DMS79 treated with DMSO at 0.1 percent for 48 hours (cell line): ENCODE measurements at regions not wholly inside any gene's neighbourhood (a gene's known extent, or its start where the extent isn't known, plus 50 kb on each side); places are given as distances from the start of the nearest gene placed in this dataset.
"Not testable (repeated sequence)": the region's sequence is repeated elsewhere in the genome, so short reads cannot be mapped to it uniquely, and the experiment has no call there.

Source experiments
- DNase-seq: peaks from one replicate; lab custom pipeline; 2025; lab: John Stamatoyannopoulos, UW

DNA sequence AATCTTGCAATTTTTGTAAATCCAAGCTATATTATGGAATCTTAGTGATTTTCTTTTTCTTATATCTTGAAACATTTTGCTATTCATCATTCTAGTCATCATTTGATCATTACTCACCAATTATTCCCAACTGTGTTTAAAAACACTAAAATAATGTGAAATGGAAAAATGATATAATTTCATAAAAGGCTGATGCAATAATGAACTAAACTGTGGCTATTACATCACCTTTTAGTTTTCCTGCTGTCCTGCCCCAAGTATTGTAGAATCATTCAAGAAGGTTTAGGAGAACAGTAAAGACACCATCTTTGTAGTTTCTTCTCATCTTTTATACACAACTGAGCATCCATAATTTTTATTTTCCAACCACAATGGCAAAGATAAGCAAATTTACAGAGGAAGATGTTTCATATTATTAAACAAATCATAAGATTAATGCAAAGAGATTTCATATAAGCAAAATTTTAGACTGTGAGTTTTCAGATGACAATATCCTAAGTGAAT lies 431.0 kb upstream of the SLC30A5 start:
- DNase-seq: no peak

DNA sequence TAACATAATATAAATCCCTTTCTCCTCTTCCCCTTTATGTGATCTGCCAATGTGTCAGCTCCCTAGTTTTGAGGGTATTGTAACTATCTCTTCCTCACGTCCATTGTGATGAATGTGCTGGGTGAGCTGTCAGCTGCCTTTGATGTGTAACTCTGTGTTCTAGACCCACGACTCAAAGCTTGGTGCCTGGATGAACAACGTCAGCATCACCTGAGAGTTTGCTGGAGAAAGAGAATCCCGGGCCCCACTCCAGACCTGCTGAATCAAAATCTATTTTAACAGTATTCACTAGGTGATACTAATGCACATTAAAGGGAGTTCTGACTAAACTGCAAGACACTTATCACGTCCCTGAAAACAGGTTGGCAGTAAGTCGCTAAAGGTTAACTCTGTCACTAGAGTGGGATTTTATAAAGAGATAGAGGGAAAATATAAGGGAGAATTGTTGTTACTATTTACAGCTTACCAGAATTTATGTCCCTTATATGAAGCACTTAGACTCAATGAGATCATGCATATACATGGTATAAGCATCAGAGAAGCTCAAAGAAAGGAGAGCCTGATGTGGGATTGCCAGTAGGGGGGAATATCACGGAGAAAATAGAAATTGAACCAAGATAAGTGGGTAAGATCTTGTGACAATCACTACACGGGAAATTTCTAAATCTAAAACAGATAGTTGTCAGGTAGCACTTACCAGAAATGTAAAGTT lies 423.8 kb upstream of the SLC30A5 start:
- no peak for DNase-seq

DNA sequence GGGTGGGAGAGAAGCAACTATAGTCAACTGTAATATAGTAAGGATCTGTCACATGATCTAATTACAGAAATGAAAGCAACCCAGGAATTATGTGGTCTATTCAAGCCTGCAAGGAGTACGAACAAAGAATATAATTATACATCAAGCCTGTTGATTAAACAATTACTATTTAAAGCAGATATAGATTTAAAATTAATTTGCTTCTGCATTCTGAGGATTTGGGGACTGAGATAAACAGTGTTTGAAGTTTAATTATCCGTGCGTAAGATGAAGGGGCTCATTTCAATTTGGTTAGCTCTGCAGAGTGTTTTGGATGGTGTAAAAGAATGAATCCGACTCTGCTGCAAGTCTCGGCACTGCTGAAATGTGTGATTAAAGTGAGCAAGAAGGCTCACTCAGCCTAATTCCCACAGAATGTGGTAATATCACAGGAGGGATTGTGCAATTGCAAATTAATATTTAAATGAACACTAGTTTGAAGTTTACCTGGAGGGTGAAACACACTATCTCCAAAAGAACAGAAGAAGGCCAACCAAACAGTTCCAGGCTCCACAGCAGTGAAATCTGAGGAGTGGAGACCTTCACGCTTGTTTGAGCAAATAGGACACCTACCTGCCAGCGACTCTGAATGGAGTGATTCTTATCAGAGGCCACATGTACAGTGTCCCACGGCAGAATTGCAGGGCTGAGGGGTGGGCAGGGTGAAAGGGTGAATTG lies 420.6 kb upstream of the SLC30A5 start:
- peak; percentile 52 for DNase-seq

DNA sequence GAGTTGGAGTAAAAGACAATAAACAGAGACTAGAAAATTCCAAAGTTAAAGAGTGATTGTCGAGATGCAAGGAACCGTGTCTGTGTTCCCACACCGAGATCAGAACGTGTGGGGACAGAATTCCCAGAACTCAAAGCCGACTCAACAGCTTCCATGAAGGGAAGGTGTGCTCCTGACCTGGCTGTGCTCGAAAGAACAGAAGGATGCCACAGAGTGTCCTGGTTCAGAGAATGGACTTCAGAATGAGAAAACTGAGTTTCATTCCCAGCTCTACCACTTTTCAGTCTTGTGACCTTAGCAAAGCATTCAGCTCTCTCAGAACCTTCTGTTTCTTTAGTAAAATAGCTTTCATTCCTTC lies 420.0 kb upstream of the SLC30A5 start:
- no peak for DNase-seq

DNA sequence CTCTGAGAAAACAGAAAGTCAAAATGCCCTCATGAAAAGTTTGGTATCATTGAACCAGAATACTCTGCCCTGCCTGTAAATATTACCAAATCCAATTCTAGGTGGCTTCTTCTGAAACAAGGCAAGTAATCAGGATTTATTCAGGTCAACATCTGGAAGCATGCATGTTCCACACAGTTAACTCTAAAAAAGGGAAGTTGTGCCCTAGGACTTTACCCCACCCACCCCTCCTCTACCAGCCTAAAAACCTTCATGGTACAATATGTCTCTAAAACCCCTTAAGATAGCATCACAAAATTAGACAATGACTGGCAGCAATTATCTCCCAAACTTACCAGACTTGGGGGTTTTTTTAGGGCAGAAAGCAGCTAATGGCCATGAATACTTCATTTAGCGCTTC lies 414.8 kb upstream of the SLC30A5 start:
- no peak for DNase-seq

DNA sequence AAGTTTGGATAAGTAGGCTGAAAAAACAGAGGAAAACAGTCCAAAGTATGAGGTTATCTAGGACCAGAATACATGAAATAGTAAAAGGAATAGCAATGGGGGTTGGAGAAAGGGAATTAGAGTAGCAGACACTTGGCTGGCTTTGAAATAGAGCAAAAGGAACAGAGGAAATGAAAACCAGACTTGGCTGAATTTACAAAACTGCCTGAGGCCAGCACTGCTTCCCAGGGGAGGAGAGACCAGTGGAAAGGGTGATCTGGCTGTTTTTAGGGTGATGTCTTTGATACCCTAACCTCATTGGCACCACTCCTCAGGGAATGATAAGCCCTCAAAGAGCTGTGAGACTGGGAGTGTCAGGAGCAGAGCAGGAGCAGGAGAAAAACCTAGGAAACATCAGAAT lies 413.4 kb upstream of the SLC30A5 start:
- DNase-seq: no peak

DNA sequence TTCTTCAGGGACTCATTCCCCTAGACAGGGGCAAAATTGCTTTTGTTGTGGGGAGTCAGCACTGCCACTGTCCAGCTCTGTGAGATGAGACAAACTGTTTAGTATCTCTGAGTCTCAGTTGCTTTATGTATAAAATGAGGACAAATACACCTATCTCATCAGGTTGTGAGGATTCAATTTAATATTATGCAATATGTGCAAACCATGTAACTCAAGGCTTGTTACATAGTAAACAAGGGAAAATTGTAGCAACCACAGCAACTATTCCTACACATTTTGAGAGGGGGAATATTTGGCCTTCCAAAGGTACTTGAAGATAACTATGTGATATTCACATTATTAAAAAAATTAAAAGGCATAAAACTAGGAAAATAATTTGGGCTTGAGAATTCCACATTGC lies 411.9 kb upstream of the SLC30A5 start:
- no peak for DNase-seq

DNA sequence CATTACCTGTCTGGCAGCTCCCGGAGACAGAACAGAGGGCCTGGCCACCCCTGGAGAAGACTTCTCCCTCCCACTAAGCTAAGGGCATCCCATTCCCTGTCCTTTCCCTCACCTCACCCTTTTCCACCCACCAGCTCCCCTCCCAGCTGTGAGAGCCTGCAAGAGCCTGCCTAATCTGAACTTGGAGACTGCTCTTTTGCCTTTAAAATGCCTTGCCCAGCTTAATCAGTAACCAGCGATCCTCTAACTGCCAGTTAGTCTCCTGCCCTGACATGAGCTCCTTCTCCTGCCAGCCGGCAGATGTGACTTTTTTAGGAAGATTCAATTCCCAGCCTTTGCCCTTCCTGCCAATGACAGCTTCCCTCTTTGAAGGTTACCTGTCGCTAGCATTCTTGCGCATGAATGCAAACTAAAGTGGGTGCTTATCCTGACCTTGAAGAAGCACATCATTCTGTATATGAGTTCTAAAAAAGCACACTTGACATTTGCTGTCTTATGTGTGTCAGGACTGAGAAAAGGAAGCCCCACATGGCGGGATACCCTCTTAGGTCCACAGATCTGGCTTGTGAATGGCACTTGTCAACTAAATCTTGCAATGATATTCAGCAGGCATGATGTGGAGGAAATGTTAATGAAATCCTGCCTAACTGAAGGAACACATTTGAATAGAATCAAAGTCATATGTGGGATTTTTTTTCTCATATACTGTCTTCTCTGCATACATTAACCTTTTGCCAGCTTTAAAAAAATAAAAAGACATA lies 411.2 kb upstream of the SLC30A5 start:
- DNase-seq: peak; percentile 62

DNA sequence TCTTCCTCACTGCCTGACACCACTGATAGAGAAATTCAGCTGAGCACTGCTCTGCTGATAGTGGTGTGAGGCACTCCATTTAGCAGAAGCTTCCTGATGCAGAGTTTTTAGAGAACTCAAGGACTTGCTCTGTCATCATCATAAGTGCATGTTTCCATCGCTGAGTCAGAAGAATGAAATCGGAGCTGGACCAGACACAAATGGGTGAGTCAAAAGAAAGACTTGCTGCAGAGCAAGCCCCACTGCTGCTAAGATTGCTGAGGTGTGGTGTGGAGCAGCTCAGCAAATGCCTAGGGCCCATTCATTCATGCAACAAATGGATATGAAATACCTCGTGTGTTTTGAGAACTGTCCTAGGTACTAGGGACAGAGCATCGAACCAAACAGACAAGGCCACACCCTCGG lies 410.2 kb upstream of the SLC30A5 start:
- no peak for DNase-seq

DNA sequence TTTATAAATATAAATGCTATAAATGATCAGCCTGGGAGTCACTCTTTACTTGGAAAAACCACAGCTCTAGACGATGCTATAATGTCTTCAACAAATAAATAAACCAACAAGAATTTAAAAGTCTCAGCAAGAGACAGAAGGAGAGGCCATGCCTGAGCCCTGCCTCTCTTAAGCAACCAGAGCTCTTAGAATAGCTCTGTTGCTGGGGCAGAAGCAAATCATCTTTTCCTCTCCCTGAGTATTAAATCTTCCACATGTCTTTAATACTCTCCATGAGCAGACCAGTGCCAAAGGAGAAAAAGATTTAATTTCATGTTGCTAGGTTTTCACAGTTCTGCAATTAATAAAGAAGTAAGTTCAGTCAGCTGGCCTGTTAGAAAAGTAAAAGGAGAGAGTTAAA lies 408.0 kb upstream of the SLC30A5 start:
- DNase-seq: no peak

DNA sequence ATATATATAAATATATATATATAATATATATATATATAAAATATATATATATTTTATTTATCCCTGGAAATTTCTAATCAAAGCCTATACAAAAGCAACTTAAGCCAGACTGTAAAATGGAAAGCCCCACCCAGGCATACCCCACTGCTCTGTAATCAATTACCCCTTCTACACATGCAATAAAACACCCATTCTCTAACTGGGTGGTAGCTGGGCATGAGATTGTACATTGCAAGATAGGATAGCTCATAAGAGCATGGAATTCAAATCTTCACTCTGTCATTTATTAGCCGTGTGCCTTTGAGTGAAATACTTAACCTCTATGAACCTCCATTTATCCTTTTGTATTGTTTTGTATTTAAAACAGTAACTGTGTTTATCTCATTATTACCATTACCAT lies 405.3 kb upstream of the SLC30A5 start:
- DNase-seq: no peak

DNA sequence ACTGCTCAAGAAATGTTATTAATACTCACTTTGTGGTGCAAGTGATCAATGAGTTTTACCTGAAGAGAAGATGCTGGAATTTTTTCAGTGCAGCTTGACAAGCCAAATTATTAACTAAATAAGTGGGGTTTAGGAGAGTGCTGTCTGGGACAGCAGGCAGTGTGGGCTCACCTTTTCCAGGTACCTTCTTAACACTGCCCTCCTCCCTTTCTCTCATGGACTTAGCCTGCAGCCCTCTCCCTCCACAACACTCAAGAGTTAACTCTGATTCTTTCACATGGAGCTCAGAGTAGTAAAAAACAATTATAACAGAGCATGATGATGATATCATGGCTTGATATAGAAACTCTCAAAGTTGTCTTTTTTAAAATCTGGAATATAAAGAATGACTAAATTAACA lies 404.8 kb upstream of the SLC30A5 start:
- no peak for DNase-seq

DNA sequence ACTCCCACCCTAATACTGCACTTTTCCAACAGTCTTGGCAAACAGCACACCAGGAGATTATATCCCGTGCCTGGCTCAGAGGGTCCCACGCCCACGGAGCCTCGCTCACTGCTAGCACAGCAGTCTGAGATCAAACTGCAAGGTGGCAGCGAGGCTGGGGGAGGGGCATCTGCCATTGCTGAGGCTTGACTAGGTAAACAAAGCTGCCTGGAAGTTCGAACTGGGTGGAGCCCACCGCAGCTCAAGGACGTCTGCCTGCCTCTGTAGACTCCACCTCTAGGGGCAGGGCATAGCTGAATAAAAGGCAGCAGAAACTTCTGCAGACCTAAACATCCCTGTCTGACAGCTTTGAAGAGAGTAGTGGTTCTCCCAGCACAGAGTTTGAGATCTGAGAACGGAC lies 401.9 kb upstream of the SLC30A5 start:
- DNase-seq: not testable (repeated sequence)

DNA sequence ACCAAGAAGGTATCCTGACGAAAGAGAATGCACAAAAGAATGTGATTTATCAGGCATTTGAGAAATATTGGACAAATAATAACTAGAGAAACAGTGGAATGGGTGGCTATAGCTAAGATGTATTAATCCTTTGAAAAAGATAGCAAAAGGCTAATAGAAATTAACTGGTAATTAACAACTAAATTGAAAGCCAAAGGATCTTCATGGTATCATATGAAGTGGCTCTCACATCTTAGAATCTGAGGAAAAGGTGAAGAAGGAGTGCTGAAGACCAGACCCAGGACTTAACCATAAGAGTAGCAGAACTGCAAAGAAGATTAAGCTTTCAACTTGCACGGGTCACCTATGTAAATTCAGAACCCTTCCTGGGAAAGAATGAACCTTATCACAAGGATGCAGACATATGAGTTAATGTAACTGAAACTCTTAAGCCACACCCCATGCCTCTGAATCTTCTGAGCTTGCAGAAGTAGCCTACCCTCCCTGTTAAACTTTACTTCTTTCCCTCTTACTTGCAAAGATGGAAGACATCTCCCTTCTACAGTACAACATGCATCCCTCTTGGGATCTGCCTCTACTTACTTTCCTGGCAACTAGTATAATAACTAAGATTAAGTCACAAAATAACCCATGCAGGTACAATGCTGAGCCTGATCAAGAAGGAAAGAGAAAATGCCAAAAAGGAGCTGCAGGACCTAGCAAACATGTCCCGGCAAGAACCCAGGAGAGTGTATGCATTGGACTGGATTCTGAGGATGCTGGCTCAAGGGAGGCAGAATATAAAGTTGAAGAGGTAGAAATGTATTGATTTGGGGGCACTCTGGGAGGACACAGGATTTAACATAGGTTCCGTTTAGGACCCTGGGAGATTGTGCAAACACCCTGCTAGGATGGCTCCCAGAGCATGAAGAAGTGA lies 395.5 kb upstream of the SLC30A5 start:
- DNase-seq: no peak

DNA sequence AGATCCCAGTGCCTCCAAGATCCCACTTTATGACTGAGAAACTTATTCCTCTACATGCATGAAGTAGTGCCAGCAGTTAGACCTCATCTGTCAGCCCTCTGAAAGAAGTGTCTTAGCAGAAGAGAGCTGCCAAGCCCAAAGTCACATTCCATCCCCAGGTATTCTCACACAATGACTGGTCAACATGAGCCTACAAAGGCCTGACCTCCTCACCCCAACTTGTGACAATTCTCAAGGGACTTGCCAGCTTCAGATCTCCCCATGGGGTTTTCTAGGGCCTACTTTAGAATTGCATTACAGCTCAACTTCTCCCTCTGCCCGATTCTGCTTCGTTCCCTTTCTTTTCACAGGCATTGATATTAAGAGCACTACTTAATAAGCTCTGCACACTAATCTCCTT lies 393.8 kb upstream of the SLC30A5 start:
- DNase-seq: no peak

DNA sequence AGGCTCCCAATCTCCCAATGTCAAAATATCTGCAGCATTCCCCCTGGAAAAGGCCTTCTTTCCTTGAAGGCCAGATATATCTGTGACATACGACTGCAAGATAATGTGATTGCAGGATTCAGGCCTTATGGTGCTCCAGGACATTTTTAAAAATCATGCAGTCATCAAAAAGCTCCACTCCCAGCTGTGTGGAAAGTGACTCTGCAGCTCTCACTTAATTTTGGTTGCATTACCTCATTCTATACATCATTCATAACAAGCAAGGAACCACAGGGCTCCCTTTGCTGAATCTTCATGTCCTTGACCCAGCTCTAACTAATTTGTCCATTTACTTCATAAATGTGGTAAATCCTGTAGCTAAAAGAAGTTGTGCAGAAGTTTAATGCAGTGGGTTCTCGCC lies 386.2 kb upstream of the SLC30A5 start:
- no peak for DNase-seq

DNA sequence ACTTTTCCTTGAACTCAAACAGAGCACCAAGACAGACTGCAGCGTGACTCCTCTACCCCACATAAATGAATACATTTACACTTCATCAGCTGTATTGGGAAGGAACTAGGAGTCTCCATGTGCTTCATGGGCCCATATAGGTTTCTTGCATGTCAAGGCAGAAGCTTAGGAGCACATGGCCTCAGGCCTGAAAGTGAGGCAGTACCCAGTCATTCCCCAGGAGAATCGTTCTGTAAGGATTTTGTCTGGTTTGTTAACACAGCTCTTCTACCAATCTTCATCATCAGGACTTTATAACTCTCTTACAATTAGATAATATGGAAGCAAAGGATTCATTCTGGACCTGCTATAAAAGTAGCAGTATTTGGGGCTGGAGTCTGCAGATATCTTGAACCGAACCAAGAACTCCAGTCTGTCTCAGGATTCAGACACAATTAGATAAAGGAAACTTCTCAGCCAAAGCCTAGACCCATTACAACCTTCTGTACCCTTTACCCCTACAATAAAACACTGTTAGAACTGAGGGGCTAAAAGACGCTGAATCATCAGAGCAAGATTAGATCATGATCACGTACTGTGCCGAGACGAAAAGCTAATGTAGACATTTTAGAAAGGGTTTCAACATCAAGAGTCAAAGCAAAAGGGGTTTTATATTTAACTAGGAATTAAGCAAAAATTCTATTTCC lies 385.5 kb upstream of the SLC30A5 start:
- DNase-seq: no peak

DNA sequence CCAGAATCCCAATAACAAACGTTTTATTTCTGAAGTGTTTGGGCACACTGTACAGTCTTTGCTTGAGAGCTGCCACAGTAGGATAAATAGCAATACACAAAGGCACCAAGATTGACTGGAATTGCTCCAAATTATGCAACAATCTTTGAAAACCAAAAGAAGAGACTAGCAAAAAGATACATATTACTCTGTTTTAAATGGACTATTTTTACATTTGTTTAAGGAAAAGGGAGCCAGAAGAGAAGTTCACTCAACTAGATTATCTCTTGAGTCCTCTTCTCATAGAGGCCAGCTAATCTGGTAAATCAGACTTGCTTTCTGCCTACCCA lies 385.0 kb upstream of the SLC30A5 start:
- no peak for DNase-seq

DNA sequence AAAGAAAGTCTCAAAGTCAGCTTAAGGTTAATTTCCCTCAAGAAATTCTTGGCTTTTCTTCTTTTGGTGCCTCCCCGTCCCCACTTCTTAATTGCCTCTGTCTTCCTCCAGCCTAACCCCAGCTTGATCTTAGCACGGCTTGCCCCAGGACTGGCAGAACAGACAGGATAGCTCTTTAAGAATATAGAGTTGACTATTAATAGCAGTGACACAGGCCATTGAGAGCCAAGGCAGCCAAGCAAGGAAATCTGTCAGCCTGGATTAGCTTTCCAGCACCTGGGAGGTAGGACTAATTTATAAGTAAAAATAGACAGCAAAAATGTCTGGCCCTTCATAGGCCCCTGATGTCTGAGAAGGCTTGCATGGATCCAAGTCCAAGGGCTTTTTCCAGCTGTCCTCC lies 384.6 kb upstream of the SLC30A5 start:
- no peak for DNase-seq

DNA sequence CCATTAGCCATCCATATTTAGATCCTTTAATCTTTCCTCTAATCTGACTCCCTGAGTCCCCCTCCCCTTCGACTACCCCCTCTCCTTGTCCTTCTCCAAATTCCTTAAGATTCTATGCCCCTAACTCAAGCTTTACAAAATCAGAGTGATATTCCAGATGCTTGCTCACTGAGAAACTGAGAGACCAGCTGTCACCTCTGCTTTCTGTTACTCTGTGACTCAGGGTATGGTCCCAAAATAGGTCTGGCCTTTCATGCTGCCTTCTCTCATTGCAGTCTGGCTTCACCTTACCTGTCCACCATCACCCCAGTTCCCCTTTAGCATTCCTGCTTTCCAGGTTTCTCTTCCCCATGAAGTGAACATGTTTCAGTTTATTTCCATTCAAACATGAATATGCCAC lies 383.3 kb upstream of the SLC30A5 start:
- no peak for DNase-seq
